Muscle of leg (tissue), 3 donors: ENCODE measurements at regions not wholly inside any gene's neighbourhood (a gene's known extent, or its start where the extent isn't known, plus 50 kb on each side); places are given as distances from the start of the nearest gene placed in this dataset.
"Not testable (repeated sequence)": the region's sequence is repeated elsewhere in the genome, so short reads cannot be mapped to it uniquely, and the experiment has no call there.

Experiments used
- DNase-seq: peaks from one replicate; pipeline ENCODE4 v3.0.0; 2013
- H3K27ac ChIP-seq: one replicate; pipeline ENCODE4 v1.5.1; 2013; ENCODE audit warnings: mild to moderate bottlenecking, low read length, control low read depth
- H3K27me3 ChIP-seq: one replicate; pipeline ENCODE4 v1.6.1; 2013; ENCODE audit warnings: low read length; ENCODE audit not compliant: control insufficient read depth, insufficient read depth
- H3K36me3 ChIP-seq: one replicate; pipeline ENCODE4 v1.6.1; 2013; ENCODE audit warnings: low read length; ENCODE audit not compliant: control insufficient read depth, insufficient read depth
- H3K4me1 ChIP-seq: one replicate; pipeline ENCODE4 v1.6.1; 2013; ENCODE audit warnings: low read length; ENCODE audit not compliant: control insufficient read depth, insufficient read depth
- H3K4me3 ChIP-seq: one replicate; pipeline ENCODE4 v1.5.1; 2013; ENCODE audit warnings: low read length, control low read depth
- H3K9me3 ChIP-seq: replicated peaks from 2 replicates; pipeline ENCODE4 v1.6.1; 2013; ENCODE audit warnings: low read depth, low read length; ENCODE audit not compliant: control insufficient read depth
- WGBS: methylation state at CpG from one replicate; pipeline ENCODE4 v1.1.5; 2013; ENCODE audit warnings: missing lambda C conversion rate; ENCODE audit not compliant: insufficient coverage; 5-methylcytosine and 5-hydroxymethylcytosine counted together

DNA sequence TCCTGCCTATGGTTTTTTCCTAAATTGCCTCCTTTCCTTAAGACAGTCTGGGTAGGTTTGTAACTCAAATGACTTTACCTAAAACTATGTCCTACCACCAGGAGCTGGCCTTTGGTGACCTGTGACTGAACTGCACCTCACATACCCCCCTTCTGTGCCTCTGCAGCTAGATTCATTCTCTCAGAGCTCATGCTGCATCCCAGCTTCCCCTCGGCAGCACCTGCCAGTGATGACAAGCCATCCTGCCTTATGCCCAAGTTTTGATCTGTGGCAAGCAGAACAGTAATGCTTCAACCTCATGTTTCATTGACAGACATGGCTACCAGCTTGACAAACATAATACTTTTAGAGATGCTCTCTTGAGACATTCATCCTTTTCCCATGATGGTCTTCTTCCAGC lies 141.9 kb downstream of the TSEN15 start:
- DNase-seq: no peak
- H3K27ac ChIP-seq: no peak overlapping the region
- no peaks in the 10 kb centered on the region for H3K27me3 ChIP-seq
- WGBS: 67% methylated on average over 1 of the region's 1 CpG
- no peaks in the 10 kb centered on the region for H3K9me3 ChIP-seq
- no peak overlapping the region for H3K4me3 ChIP-seq
- no peaks in the 10 kb centered on the region for H3K36me3 ChIP-seq
- H3K4me1 ChIP-seq: peaks cover 7% of the 10 kb centered on the region

DNA sequence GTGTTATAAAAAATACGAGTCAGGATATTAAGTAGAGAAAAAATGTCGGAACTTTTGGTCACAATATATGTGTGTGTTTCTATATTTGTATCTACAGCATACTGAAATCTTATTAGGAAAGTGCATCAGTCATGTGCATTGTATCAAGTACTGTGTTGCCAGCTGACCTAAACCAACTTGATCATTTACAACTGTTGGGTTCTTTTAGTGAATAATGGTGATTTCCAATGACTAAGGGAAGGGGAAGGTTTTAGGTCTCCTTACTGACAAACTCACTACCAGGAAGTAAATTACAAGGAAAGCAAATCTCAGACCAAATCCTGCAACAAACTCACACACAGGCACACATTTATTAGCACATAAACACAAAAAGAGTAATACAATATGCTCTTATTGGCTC lies 142.7 kb downstream of the TSEN15 start:
- H3K9me3 ChIP-seq: no peaks in the 10 kb centered on the region
- no peaks in the 10 kb centered on the region for H3K27me3 ChIP-seq
- no peak overlapping the region for H3K27ac ChIP-seq
- peaks cover 7% of the 10 kb centered on the region for H3K4me1 ChIP-seq
- DNase-seq: no peak
- no peaks in the 10 kb centered on the region for H3K36me3 ChIP-seq
- WGBS: no CpG with 5 or more reads among the region's 2 CpGs
- H3K4me3 ChIP-seq: no peak overlapping the region

DNA sequence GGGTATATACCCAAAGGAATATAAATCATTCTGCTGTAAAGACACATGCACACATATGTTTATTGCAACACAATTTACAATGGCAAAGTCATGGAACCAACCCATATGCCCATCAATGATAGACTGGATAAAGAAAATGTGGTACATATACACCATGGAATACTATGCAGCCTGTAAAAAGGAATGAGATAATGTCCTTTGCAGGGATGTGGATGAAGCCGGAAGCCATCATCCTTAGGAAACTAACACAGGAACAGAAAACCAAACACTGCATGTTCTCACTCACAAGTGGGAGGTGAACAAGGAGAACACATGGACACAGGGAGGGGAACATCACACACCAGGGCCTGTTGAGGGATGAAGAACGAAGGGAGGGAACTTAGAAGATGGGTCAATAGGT lies 144.2 kb downstream of the TSEN15 start:
- H3K4me1 ChIP-seq, DNase-seq, H3K27me3 ChIP-seq, H3K27ac ChIP-seq, H3K36me3 ChIP-seq, H3K9me3 ChIP-seq, H3K4me3 ChIP-seq: not testable (repeated sequence)
- WGBS: no CpG with 5 or more reads among the region's 2 CpGs

DNA sequence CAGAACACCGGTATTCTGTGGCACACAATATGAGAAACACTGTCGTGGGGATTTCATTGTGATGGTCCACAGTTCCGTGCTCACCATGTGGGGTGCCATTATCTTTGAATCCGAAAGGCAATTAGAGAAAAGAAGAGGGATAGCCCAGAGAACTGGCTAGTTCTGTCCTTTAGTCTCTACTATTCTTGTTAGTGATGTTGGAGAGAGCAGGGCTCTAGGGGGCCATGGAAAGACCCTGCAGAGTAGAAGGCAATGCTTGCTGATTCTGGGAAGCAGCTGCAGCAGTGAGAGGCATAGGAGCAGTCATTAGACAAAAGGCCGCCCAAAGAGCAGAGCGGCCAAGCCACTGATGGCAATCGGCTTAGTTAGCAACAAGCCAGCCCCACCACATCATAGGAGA lies 146.3 kb downstream of the TSEN15 start:
- no peaks in the 10 kb centered on the region for H3K36me3 ChIP-seq

DNA sequence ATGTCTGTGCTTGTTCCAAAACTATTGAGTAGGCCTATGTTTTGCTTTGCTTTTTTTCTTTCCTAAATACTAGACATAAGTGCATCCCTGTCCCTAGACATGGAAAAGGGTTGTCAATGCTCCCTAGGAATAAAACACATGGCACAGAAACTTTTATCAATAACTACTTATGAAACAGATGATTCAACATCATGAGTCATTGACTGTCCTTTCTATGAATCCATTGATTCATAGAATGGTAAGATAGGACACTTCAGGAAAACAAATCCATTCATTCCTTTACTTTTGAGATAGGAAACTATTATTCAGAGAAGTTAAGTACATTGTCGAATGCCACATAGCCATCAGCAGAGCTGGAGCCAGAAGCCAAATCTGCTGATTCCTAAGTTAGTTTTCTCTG lies 147.5 kb downstream of the TSEN15 start:
- WGBS: no CpG with 5 or more reads among the region's 1 CpG
- Histone ChIP-seq H3K36me3 (no peaks in the 10 kb centered on the region), H3K4me1 (no peaks in the 10 kb centered on the region), H3K27ac (no peak overlapping the region), H3K4me3 (no peak overlapping the region), H3K27me3 (no peaks in the 10 kb centered on the region), H3K9me3 (no peaks in the 10 kb centered on the region)
- no peak for DNase-seq

More for the DNA sequence above, 146.3 kb downstream of the TSEN15 start:
- WGBS: 100% methylated on average over 1 of the region's 7 CpGs
- no peaks in the 10 kb centered on the region for H3K4me1 ChIP-seq
- no peak overlapping the region for H3K4me3 ChIP-seq
- DNase-seq: no peak
- H3K9me3 ChIP-seq: no peaks in the 10 kb centered on the region
- H3K27me3 ChIP-seq: no peaks in the 10 kb centered on the region
- no peak overlapping the region for H3K27ac ChIP-seq

DNA sequence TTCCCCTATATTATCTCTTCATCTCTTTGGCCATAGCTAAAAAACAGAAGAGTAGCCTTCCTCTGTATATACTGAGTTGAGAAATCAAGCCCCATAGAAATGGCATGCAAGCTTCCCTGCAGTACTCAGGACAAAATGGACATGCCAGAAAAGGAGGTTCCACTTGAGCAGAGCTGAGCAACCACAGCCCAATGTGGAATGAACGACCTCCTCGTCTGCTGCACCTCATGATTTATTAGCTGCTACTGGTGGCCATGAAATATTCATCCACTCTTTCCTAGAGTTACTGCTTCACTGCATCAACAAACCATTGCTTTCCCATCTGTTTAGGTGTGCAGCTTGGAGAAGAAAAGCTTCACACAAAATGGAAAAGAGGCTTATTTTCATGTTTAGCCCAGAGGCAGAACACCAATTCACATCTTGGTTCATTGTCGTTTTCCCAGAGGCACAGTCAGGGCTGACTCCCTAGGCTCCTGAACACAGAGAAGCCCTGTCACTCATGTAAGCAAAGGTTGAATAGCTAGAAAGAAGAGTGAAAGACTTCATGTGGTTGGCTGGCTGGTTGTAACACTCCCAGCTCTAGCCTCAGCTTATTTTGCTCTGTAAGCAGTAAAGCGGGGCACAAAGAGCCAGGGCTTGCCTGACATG lies 148.0 kb downstream of the TSEN15 start:
- Histone ChIP-seq H3K27ac (no peak overlapping the region), H3K4me3 (no peak overlapping the region), H3K9me3 (no peaks in the 10 kb centered on the region), H3K27me3 (no peaks in the 10 kb centered on the region), H3K4me1 (no peaks in the 10 kb centered on the region), H3K36me3 (no peaks in the 10 kb centered on the region)
- DNase-seq: no peak
- 47% methylated on average over 3 of the region's 4 CpGs for WGBS

DNA sequence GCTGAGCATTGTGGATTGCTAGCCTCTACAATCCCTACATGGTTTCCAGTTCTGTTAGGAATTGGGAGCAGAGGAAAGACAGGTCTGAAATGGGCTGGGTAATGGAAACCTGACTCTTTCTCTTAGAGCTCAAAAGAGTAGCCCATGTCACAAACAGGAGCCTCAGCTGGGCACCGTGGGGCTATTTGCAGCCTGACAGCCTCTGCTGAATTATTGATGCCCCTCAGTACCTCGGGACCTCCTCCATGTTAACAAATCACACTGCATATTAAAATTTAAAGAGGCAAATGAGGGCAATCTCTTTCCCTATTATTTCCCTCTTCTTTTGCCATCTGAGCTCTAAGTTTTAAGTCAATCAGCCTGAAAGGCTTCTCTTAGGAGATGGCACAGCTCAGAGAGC lies 157.1 kb downstream of the TSEN15 start:
- no peaks in the 10 kb centered on the region for H3K27me3 ChIP-seq
- H3K9me3 ChIP-seq: no peaks in the 10 kb centered on the region
- no peak for DNase-seq
- no peaks in the 10 kb centered on the region for H3K36me3 ChIP-seq
- H3K27ac ChIP-seq: no peak overlapping the region
- H3K4me1 ChIP-seq: peaks cover 2% of the 10 kb centered on the region
- WGBS: 37% methylated on average over 2 of the region's 2 CpGs
- no peak overlapping the region for H3K4me3 ChIP-seq

DNA sequence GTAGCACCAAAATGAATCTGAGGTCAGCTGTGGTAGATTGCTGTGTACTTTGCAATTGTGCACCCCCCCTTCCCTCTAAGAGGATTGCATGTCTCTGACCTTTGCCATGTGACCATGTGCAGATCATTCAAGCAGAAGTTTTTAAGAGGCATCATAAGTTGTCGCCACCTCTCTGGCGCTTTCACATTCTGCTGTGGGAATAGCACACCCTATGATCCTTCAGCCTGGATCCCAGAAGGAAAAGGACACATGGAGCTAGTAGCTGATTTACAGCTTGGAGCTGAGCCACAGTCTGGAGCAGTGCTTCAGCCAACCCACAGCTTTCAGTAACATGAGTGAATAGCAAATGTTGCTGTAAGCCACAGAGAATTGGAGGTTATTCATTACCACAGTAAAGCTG lies 158.5 kb downstream of the TSEN15 start:
- no peaks in the 10 kb centered on the region for H3K36me3 ChIP-seq
- no peaks in the 10 kb centered on the region for H3K27me3 ChIP-seq
- peak; percentile 77 for DNase-seq
- 80% methylated on average over 1 of the region's 2 CpGs for WGBS
- H3K27ac ChIP-seq: no peak overlapping the region
- H3K9me3 ChIP-seq: no peaks in the 10 kb centered on the region
- no peak overlapping the region for H3K4me3 ChIP-seq
- peaks cover 2% of the 10 kb centered on the region for H3K4me1 ChIP-seq

DNA sequence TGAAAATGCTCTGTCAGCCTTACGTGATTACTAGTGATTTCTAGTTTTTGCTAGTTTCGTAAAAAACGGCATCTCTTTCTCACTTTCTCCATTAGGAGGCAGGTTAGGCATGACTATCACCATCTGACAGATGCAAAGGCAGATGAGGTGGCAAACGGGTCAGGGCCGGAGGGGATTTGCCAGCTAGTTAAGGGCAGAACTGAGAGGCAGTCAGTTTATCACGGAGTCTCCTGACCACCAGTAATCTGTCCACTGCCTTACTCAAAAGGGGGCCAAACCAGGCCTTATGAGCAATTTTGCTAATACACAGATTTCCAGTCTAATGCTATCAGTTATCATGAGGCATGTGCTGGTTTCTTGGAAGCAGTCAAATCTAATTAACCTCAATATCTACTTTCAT lies 159.3 kb downstream of the TSEN15 start:
- Histone ChIP-seq H3K4me3 (no peak overlapping the region), H3K4me1 (peaks cover 2% of the 10 kb centered on the region), H3K27me3 (no peaks in the 10 kb centered on the region), H3K36me3 (no peaks in the 10 kb centered on the region), H3K27ac (no peak overlapping the region), H3K9me3 (no peaks in the 10 kb centered on the region)
- 44% methylated on average over 4 of the region's 6 CpGs for WGBS
- DNase-seq: no peak

DNA sequence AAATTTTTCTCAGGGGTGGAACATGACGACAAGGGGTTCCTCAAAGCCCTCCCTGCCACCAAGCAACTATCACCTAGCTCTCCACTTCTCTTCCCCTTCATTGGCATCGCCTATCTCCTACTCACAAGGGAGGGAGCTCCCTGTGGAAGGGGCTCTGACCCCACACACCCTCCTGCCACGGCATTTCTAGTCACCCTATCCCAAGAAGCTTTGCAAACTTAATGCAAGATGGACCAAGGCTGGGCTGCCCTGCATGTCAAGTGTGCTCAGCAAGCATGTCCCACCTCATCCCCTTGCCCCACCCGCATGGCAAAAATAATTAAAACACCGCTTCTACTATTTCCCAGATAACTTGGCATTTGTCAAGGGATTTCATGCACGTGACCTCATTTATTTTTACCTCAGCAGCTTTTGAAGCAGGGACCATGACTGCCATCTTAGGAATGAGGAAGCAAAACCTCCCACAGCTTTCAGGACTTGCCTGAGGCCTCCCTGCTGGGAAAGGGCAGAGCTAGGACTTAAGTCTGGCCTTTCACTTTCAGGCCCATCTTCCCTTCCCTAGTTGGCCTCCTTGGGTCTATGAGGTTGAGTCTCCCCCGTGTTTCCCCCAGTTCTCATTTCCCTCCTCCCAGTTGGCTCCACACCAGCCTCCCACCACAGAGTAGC lies 161.3 kb downstream of the TSEN15 start:
- Histone ChIP-seq H3K9me3 (no peaks in the 10 kb centered on the region), H3K4me3 (no peak overlapping the region), H3K4me1 (peaks cover 2% of the 10 kb centered on the region), H3K27me3 (no peaks in the 10 kb centered on the region), H3K36me3 (no peaks in the 10 kb centered on the region), H3K27ac (no peak overlapping the region)
- 74% methylated on average over 6 of the region's 7 CpGs for WGBS
- peak; percentile 31 for DNase-seq
